GM19240 (cell line): ENCODE measurements at regions not wholly inside any gene's neighbourhood (a gene's known extent, or its start where the extent isn't known, plus 50 kb on each side); places are given as distances from the start of the nearest gene placed in this dataset.
"Not testable (repeated sequence)": the region's sequence is repeated elsewhere in the genome, so short reads cannot be mapped to it uniquely, and the experiment has no call there.

ENCODE experiments used
- DNase-seq: peaks from one replicate; pipeline ENCODE4 v3.0.0; 2011; ENCODE audit warnings: low spot score; ENCODE audit not compliant: insufficient read length

GRCh38 chr17:73887739-73888138, 243.5 kb upstream of the SDK2 start:
- no peak for DNase-seq

- DNase-seq = no peak
These were observed 244.6 kb upstream of the SDK2 start for GRCh38 chr17:73888862-73889261.

GRCh38 chr17:73889439-73889838, 245.2 kb upstream of the SDK2 start:
- DNase-seq = no peak

GRCh38 chr17:73890831-73891405, 246.7 kb upstream of the SDK2 start:
- no peak for DNase-seq

DNA sequence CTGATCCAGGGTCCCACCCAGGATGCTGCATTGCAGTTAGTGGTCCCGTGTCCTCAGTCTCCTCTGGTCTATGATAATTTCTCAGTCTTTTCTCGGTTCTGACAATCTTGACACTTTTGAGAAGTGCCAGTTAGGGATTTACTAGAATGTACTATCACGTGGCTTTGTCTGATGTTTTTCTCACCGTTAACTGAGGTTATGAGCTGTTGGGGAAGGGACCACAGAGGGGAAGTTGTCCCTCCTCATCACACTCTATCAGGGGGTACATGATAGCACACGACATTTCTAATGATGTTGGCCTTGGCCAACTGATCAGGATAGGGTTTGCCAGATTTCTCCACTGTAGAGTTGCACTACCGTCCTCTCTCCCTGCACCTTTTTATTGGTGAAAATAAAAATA, 250.9 kb upstream of the SDK2 start:
- DNase-seq = no peak

DNA sequence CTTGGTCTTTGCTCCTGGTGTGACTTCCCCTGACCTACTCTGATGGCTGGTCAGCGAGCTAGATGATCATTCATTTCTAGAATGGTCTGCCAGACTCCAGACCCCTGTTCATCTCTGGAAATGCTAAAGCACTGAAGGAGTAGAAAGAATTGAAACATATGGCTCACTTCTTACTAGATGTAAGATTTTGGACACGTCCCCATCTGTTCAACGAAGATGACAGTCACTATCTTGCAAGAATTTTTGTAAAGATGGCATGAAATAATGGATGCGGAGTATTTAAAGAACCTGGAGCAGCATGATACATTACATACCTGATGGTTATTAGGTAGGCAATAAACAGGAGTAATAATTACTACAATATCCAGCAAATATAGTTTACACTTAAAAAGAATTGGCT, 252.7 kb upstream of the SDK2 start:
- DNase-seq = no peak

GRCh38 chr17:73899839-73900238, 255.6 kb upstream of the SDK2 start:
- DNase-seq = no peak

DNA sequence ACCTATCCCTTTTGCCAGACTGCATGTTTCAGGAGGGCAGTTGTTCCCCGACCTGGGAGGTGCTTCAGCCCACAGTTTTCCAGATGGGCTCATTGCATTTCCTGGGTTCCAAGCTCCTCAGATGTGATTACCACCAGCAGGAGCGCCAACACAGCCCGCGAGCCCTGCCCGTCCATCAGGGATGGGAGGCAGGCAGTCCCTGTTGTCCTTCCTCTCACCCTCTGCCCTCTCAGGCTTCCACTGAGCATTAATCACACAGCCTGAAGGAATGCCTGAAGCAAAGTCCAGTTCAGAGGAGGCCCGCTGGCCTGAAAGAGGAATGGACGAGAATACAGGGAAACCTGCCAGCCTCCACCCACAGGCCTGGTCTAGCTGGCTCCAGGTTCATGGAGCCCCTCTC, 256.3 kb upstream of the SDK2 start:
- DNase-seq = no peak

DNA sequence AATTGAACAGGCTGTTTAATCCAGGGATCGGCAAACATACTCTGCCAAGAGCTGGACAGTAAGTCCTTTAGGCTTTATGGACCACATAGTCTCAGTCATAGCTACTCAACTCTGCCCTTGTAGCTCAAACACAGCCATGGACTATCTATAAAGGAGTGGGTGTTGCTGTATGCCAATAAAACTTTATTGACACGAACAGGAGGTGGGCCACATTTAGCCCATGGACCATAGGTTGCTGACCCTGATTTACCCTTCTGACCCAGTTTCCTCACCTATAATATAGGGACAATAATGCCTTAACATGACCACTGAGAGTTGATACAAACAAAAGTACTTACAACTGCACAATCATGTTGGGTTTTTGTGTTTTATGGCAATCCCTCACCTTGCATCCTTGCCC, 257.0 kb upstream of the SDK2 start:
- DNase-seq = no peak

DNA sequence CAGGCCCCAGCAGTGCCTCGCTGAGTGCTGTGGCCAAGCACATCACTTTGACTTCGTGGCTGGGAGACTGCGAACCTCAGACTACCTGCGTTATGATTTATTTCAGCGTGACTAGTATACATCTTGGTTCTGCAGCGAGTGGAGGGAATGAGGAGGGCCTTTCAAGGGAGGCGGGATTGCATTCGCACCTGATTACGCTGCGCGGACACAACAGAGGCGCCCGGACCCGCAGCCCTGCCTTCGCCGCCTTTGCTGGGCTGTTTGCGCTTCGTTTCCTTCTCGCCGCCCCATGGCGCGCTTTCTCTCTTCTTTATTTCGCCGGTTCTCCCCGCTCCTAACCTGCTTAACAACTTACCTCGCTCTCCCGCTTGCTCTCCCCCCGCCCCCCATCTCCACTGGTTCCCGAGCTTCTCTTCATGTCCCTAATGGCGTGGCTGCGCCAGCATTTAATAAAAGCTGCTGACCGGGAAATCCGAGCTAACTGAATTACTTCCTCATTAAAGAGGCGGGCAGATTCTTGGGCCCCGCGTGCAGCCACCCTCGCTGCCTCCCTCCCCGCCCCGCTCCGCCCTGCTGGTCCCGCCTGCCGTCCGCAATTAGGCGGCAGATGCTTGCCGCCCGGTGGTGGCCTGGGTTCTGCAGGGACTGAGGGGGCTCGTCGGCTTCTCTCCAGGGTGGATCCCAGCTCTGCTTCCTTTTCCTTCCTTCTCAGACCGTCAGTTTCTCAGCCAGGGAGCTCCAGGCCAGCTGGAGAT, 257.6 kb upstream of the SDK2 start:
- DNase-seq = no peak

- no peak for DNase-seq
These were observed 258.4 kb upstream of the SDK2 start for GRCh38 chr17:73902416-73903181.

DNA sequence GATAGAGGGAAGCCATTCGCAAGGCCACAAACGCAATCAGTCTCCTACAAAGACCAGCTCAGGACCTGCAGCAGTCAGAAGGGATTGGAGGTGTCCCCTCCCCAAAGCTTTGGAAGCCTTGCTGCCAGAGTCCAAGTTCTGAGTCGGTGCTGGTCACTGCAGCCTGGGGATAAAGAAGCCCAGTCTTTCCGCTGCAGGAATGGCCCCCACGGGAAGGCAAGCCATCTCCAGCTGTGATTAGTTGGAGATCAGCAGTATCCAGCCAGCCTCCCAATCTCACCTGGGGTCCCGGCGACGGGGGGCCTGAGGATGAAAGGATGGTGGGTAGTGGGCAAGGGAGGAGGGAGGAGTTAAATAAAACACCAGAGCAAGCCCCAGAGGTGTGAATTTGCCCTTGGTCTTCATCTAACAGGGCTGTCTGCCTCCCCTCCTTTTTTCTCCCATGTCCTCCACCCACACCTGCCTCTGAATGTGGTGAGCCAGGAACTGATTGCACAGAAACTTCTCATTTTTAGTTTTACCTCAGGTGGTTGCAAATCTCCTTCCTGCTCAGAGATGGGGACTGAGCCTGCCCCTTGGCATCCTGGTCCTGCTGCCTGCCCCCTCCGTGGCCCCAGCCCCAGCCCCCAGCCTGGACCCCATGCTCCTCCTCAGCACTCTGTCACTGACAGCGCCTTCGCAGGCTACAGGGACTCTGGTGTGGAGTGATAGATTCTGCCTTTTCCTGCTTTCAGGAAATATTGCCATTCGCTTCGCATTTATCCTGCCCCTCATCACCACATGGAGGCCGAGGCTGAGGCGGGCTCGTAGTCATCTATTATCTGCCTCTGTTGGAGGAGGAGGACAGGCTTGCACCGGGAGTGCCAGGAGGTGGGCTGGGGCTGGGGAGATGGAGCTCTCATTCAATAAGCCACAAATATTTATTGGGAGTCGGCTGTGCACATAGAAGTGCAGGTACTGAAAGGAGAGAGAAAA, 262.9 kb upstream of the SDK2 start:
- DNase-seq = no peak

DNA sequence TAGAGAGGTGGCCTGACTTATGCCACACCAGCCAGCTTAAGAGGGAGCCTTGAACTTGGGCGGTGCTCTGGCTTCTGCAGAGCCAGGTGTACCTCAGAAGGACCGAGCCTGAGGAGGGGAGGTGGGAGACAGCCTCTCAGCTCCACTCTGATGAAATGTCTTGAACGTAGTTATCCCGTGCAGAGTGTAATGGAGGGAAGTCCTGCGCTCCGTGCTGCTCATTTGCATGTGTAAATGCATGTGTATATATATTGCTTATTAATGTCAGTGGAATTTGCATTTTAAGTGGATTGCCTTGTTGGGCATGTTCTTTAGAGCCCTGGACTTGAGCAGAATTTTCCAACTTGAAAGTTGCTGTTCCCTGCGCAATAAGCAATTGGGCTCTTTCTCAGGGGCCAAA, 264.9 kb upstream of the SDK2 start:
- no peak for DNase-seq

GRCh38 chr17:73910206-73910605, 266.0 kb upstream of the SDK2 start:
- DNase-seq = no peak

DNA sequence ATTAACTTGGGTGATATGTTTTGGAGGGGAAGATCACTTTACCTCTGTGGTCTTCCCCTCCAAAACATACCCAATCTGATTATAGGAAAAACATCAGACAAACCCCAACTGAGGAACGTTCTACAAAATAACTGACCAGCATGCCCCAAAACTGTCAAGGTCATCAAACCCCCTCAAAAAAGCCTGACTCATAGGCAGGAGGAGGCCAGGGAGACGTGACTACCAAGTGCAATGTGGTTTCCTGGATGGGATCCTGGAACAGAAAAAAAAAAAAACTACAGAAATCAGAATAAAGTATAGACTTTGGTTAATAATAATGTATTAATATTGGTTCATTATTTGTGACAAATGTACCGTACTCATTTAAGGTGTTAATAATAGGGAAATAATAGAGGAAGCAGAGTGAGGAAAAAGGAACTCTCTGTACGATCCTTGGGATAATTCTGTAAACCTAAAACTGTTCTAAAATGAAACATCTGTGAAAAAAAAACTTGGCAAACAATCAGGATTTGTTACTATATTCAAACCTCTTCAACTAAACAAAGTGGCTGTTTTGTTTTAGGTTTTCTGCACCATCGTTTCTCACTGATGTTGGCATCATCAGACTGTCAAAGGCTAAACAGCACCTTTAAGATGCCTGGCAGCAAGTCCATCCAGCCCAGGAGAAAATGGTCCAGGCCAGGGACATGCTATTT, 266.7 kb upstream of the SDK2 start:
- no peak for DNase-seq

DNA sequence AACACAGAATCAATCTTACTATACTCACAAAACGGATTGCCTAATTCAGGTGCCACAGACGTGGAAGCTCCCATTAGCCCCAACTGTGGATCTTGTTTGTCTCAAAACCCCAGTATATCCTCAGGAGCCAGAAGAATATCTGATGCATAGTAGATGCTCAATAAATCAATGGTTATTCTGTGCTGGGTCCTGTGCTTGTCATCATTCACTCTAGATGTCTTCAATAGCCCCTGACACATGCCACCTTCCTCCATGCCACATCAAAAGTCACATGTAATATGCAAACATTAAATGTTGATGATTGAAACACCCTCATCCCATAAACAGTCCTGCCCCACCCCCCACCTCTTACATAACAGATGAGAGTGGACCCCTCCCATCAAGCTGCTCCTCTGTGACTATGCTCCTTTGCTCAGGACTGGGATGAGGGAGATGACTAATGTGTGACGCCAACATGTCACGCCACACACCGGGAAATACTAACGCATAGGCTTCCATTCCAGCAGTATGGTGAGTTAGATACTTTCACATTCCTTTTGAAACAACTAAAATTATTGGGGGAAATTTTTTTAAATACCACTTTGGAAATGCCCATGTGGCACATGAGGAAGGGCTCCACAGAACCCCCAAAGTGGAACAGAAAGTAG, 267.6 kb upstream of the SDK2 start:
- DNase-seq = no peak

- DNase-seq = no peak
These were observed 268.1 kb upstream of the SDK2 start for GRCh38 chr17:73912373-73912746.

- no peak for DNase-seq
These were observed 270.5 kb upstream of the SDK2 start for GRCh38 chr17:73914536-73915274.

DNA sequence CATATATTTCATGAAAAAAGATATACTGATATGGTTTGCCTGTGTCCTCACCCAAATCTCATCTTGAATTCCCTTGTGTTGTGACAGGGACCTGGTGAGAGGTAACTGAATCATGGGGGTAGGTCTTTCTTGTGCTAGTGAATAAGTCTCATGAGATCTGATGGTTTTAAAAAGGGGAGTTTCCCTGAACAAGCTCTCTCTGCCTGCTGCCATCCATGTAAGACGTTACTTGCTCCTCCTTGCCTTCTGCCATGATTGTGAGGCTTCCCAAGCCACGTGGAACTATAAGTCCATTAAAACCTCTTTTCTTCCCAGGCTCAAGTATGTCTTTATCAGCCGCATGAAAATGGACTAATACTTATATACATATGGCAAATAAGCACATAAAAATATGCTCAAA, 274.8 kb upstream of the SDK2 start:
- not testable (repeated sequence) for DNase-seq

GRCh38 chr17:73921306-73921705, 277.1 kb upstream of the SDK2 start:
- DNase-seq = no peak
